ENCODE measurements at regions not wholly inside any gene's neighbourhood (a gene's known extent, or its start where the extent isn't known, plus 50 kb on each side); places are given as distances from the start of the nearest gene placed in this dataset.

- no peaks in the 10 kb centered on the region for H3K4me1 ChIP-seq (ENCODE audit: insufficient read depth, low read length)
- DNase-seq: no peak
- no peak overlapping the region for H2BK15ac ChIP-seq (ENCODE audit: low read depth, low read length)
- no peaks in the 10 kb centered on the region for H4K20me1 ChIP-seq (ENCODE audit: control insufficient read depth, insufficient read depth, insufficient read length)
- H3K9me3 Mint-ChIP-seq: no peaks in the 10 kb centered on the region
- H2BK20ac ChIP-seq (ENCODE audit: low read depth, low read length, poor library complexity, severe bottlenecking): no peak overlapping the region
- no peaks in the 10 kb centered on the region for H3K9me3 ChIP-seq (ENCODE audit: control insufficient read depth, low read depth, low read length)
- H3K56ac ChIP-seq (ENCODE audit: insufficient read length, low read depth, low read length): no peak overlapping the region
- WGBS (ENCODE audit: extremely low coverage, insufficient read length, low lambda C conversion rate): no CpG with 5 or more reads among the region's 1 CpG
- H3K18ac ChIP-seq (ENCODE audit: insufficient read length, low read depth, low read length): no peak overlapping the region
- no peaks in the 10 kb centered on the region for H3K27me3 ChIP-seq (ENCODE audit: insufficient read depth, low read length)
- H4K91ac ChIP-seq (ENCODE audit: insufficient read length, low read depth, low read length): no peak overlapping the region
- no peak overlapping the region for H2AFZ ChIP-seq (ENCODE audit: low read length)
- no peak for TF ChIP-seq CTCF (conservative IDR thresholded peaks at IDR 0.05)
- H3K4me1 Mint-ChIP-seq: no peaks in the 10 kb centered on the region
- H2AK5ac ChIP-seq (ENCODE audit: insufficient read length, low read length): no peak overlapping the region
- no peak overlapping the region for H4K5ac ChIP-seq (ENCODE audit: insufficient read length, low read depth, low read length)
- no peaks in the 10 kb centered on the region for H3K79me1 ChIP-seq (ENCODE audit: insufficient read depth, low read depth, low read length, poor library complexity, severe bottlenecking)
- H3K27ac Mint-ChIP-seq: no peak overlapping the region
- no peak overlapping the region for H3K23ac ChIP-seq (ENCODE audit: insufficient read length, low read depth, low read length)
- H3K4ac ChIP-seq (ENCODE audit: low read depth, low read length): no peak overlapping the region
- no peak overlapping the region for H2BK120ac ChIP-seq (ENCODE audit: low read depth, low read length, poor library complexity, severe bottlenecking)
- H2BK5ac ChIP-seq (ENCODE audit: insufficient read length, low read length): no peak overlapping the region
- H3K4me3 Mint-ChIP-seq: no peak overlapping the region
- H3T11ph ChIP-seq (ENCODE audit: low read length): no peak overlapping the region
- H4K8ac ChIP-seq (replicated peaks; ENCODE audit: insufficient read length, low read depth, low read length): no peak overlapping the region
- H3K14ac ChIP-seq (ENCODE audit: insufficient read depth, low read length): no peak overlapping the region
- H3K36me3 Mint-ChIP-seq (ENCODE audit: insufficient read depth in 1 of 3, low read depth in 3 of 3): no peaks in the 10 kb centered on the region
- H3K27me3 Mint-ChIP-seq (ENCODE audit: low read depth): no peaks in the 10 kb centered on the region
- no peak overlapping the region for H3K27ac ChIP-seq (ENCODE audit: insufficient read length, low read depth, low read length)
- no peaks in the 10 kb centered on the region for H3K23me2 ChIP-seq (ENCODE audit: insufficient read length, low read depth, low read length, poor library complexity, severe bottlenecking)
- no peak overlapping the region for H2BK12ac ChIP-seq (ENCODE audit: insufficient read length, low read depth, low read length)
- H3K79me2 ChIP-seq (ENCODE audit: insufficient read depth, low read length): no peaks in the 10 kb centered on the region
- H3K9ac ChIP-seq (ENCODE audit: extremely low read depth, insufficient read length, low read length): no peak overlapping the region
- no peak overlapping the region for H3K4me2 ChIP-seq (ENCODE audit: insufficient read depth, insufficient read length, low read length)
Observed at GRCh38 chr6:119980802-119981201, 631.2 kb upstream of the MAN1A1 start.

Measured in H9 (cell line).